ENCODE measurements at regions not wholly inside any gene's neighbourhood (a gene's known extent, or its start where the extent isn't known, plus 50 kb on each side); places are given as distances from the start of the nearest gene placed in this dataset.
"Not testable (repeated sequence)": the region's sequence is repeated elsewhere in the genome, so short reads cannot be mapped to it uniquely, and the experiment has no call there.

- peak; percentile 85; the same call in 1 of the 2 replicates for TF ChIP-seq ZNF512B (CRISPR knock-in tag; IDR thresholded peaks at IDR 0.05; ENCODE audit: borderline replicate concordance)
- 0 out of 2 replicates have a peak, but pooled peaks have one; percentile 21 for TF ChIP-seq THRA (CRISPR knock-in tag; IDR thresholded peaks at IDR 0.05; ENCODE audit: borderline replicate concordance)
- TF ChIP-seq SALL1 (CRISPR knock-in tag; IDR thresholded peaks at IDR 0.05): peak; percentile 93
- peak; percentile 15; the same call in 1 of the 2 replicates for TF ChIP-seq BCL6 (CRISPR knock-in tag; IDR thresholded peaks at IDR 0.05)
- peak; percentile 34; the same call in 1 of the 2 replicates for TF ChIP-seq SAP130 (CRISPR knock-in tag; IDR thresholded peaks at IDR 0.05; ENCODE audit: low read depth)
- peak; percentile 64 for TF ChIP-seq HDAC1 (CRISPR knock-in tag; IDR thresholded peaks at IDR 0.05)
- TF ChIP-seq ZNF224 (CRISPR knock-in tag; IDR thresholded peaks at IDR 0.05): 0 out of 2 replicates have a peak, but pooled peaks have one; percentile 14
- 0 out of 2 replicates have a peak, but pooled peaks have one; percentile 61 for TF ChIP-seq ATF2 (CRISPR knock-in tag; IDR thresholded peaks at IDR 0.05)
- peak; percentile 59; the same call in 1 of the 2 replicates for TF ChIP-seq MIXL1 (CRISPR knock-in tag; IDR thresholded peaks at IDR 0.05)
- peak; percentile 62; the same call in 1 of the 2 replicates for TF ChIP-seq MEIS2 (CRISPR knock-in tag; IDR thresholded peaks at IDR 0.05)
- TF ChIP-seq FOXP4 (CRISPR knock-in tag; IDR thresholded peaks at IDR 0.05): peak; percentile 57
- TF ChIP-seq ZNF772 (CRISPR knock-in tag; IDR thresholded peaks at IDR 0.05): 0 out of 2 replicates have a peak, but pooled peaks have one; percentile 37
- TF ChIP-seq ERF (CRISPR knock-in tag; IDR thresholded peaks at IDR 0.05): 0 out of 2 replicates have a peak, but pooled peaks have one; percentile 29
- peak; percentile 56; the same call in 1 of the 2 replicates for TF ChIP-seq ARID4A (CRISPR knock-in tag; IDR thresholded peaks at IDR 0.05; ENCODE audit: borderline replicate concordance)
- TF ChIP-seq NR2F6 (IDR thresholded peaks at IDR 0.05): not testable (repeated sequence)
- TF ChIP-seq NR2F6 (CRISPR knock-in tag; IDR thresholded peaks at IDR 0.05): 0 out of 2 replicates have a peak, but pooled peaks have one; percentile 7
- peak; percentile 34; the same call in 1 of the 2 replicates for TF ChIP-seq ZNF580 (CRISPR knock-in tag; IDR thresholded peaks at IDR 0.05; ENCODE audit: borderline replicate concordance, low read depth)
- TF ChIP-seq ZBTB7A (CRISPR knock-in tag; IDR thresholded peaks at IDR 0.05): peak; percentile 27; the same call in 1 of the 2 replicates
Observed at GRCh38 chr1:219839595-219839994, 88.8 kb downstream of the SLC30A10 start (continued).

All from HepG2 (cell line).